ENCODE measurements at regions not wholly inside any gene's neighbourhood (a gene's known extent, or its start where the extent isn't known, plus 50 kb on each side); places are given as distances from the start of the nearest gene placed in this dataset.

GRCh38 chr9:14560194-14560593 lies 133.0 kb downstream of the ZDHHC21 start:
- no peak for DNase-seq (ENCODE audit: low read depth in 4 of 4, low spot score in 3 of 4)

- no peak for DNase-seq (ENCODE audit: low read depth in 4 of 4, low spot score in 3 of 4)
Measured at GRCh38 chr9:14554886-14555285, 138.3 kb downstream of the ZDHHC21 start.

GRCh38 chr9:14547245-14548060 lies 145.8 kb downstream of the ZDHHC21 start:
- no peak for DNase-seq (ENCODE audit: low read depth in 4 of 4, low spot score in 3 of 4)

GRCh38 chr9:14546693-14547092 lies 146.5 kb downstream of the ZDHHC21 start:
- DNase-seq (ENCODE audit: low read depth in 4 of 4, low spot score in 3 of 4) = no peak

GRCh38 chr9:14542071-14542470 lies 151.2 kb downstream of the ZDHHC21 start:
- no peak for DNase-seq (ENCODE audit: low read depth in 4 of 4, low spot score in 3 of 4)

GRCh38 chr9:14538526-14538925 lies 154.7 kb downstream of the ZDHHC21 start:
- DNase-seq (ENCODE audit: low read depth in 4 of 4, low spot score in 3 of 4) = no peak

- no peak for DNase-seq (ENCODE audit: low read depth in 4 of 4, low spot score in 3 of 4)
Measured at GRCh38 chr9:14535161-14535955, 157.9 kb downstream of the ZDHHC21 start.

- DNase-seq (ENCODE audit: low read depth in 4 of 4, low spot score in 3 of 4) = no peak
Measured at GRCh38 chr9:14533867-14534640, 159.2 kb downstream of the ZDHHC21 start.

GRCh38 chr9:14532456-14533115 lies 160.6 kb downstream of the ZDHHC21 start:
- DNase-seq (ENCODE audit: low read depth in 4 of 4, low spot score in 3 of 4) = no peak

- no peak for DNase-seq (ENCODE audit: low read depth in 4 of 4, low spot score in 3 of 4)
Measured at GRCh38 chr9:14531341-14532269, 161.6 kb downstream of the ZDHHC21 start.

- DNase-seq (ENCODE audit: low read depth in 4 of 4, low spot score in 3 of 4) = no peak
Measured at GRCh38 chr9:14530841-14531240, 162.4 kb downstream of the ZDHHC21 start.

GRCh38 chr9:14530366-14530765 lies 162.9 kb downstream of the ZDHHC21 start:
- no peak for DNase-seq (ENCODE audit: low read depth in 4 of 4, low spot score in 3 of 4)

- DNase-seq (ENCODE audit: low read depth in 4 of 4, low spot score in 3 of 4) = no peak
Measured at GRCh38 chr9:14529629-14530028, 163.6 kb downstream of the ZDHHC21 start.

GRCh38 chr9:14529054-14529453 lies 164.2 kb downstream of the ZDHHC21 start:
- DNase-seq (ENCODE audit: low read depth in 4 of 4, low spot score in 3 of 4) = no peak

- no peak for DNase-seq (ENCODE audit: low read depth in 4 of 4, low spot score in 3 of 4)
Measured at GRCh38 chr9:14526504-14526903, 166.7 kb downstream of the ZDHHC21 start.

GRCh38 chr9:14525856-14526255 lies 167.4 kb downstream of the ZDHHC21 start:
- no peak for DNase-seq (ENCODE audit: low read depth in 4 of 4, low spot score in 3 of 4)

GRCh38 chr9:14524873-14525515 lies 168.2 kb downstream of the ZDHHC21 start:
- DNase-seq (ENCODE audit: low read depth in 4 of 4, low spot score in 3 of 4) = no peak

GRCh38 chr9:14523545-14523944 lies 169.7 kb downstream of the ZDHHC21 start:
- DNase-seq (ENCODE audit: low read depth in 4 of 4, low spot score in 3 of 4) = no peak
